K562 (cell line): ENCODE measurements at regions not wholly inside any gene's neighbourhood (a gene's known extent, or its start where the extent isn't known, plus 50 kb on each side); places are given as distances from the start of the nearest gene placed in this dataset.

ENCODE experiments used
- ATAC-seq: fragments of 200-7000 bp; cut with Tn5 transposase; 3 replicates; pipeline ENCODE4 v1.9.1; 2020; ENCODE audit warnings: moderate library complexity
- BruUV-seq: library from RNA; stranded (reverse); fragments of 400-500 nt; replicated peaks from 2 replicates; lab custom pipeline; 2021; lab: Mats Ljungman, UMichigan
- CTCF ChIA-PET: fragments of 300-600 bp; formaldehyde crosslinking; extraction: SDS; loops from one replicate; lab custom pipeline; 2021; ENCODE audit warnings: low intra/inter-chr PET ratio; lab: Yijun Ruan, JAX
- POLR2A ChIA-PET: fragments of 300-600, 350-650 bp; sonication (Branson Sonifier 250); formaldehyde crosslinking; extraction: SDS; loops from one replicate; lab custom pipeline; 2021; ENCODE audit warnings: antibody characterized with exemption, inconsistent platforms; lab: Yijun Ruan, JAX
- DNase-seq, 4 experiments: peaks; one replicate each; pipeline versions ENCODE4 v3.0.0 to v3.0.0-alpha.2; 2011 to 2018; ENCODE audit warnings: low spot score in 3 of 4, mixed read lengths in 3 of 4; ENCODE audit errors: extremely low read depth in 1 of 4
- FAIRE-seq: peaks from 2 replicates; lab custom pipeline; 2011; peaks lifted over from hg19 to GRCh38; lab: Jason Lieb, UNC
- H2AFZ ChIP-seq: 2 replicates; pipeline ENCODE4 v1.6.0; 2011; ENCODE audit warnings: low read depth, low read length, control low read depth, inconsistent platforms
- H3K27ac ChIP-seq: fragments of 200-600 bp; 3 replicates; pipeline ENCODE4 v1.8.0; 2011; ENCODE audit warnings: low read depth, mild to moderate bottlenecking, control low read depth, inconsistent platforms, low read length, moderate library complexity, mixed read lengths; ENCODE audit errors: extremely low read depth
- H3K27me3 ChIP-seq, 2 experiments: fragments of 300-600 bp in 1 of 2; 2 replicates in 1 of 2; 3 replicates in 1 of 2; pipeline versions ENCODE4 v1.6.0 to v1.8.0; 2011; ENCODE audit warnings: inconsistent platforms in 2 of 2, low read length in 2 of 2, mild to moderate bottlenecking in 1 of 2, mixed read lengths in 1 of 2, moderate library complexity in 1 of 2; ENCODE audit not compliant: control insufficient read depth in 2 of 2, insufficient read depth in 2 of 2
- H3K36me3 ChIP-seq: fragments of 300-600 bp; 3 replicates; pipeline ENCODE4 v1.8.0; 2011; ENCODE audit warnings: mild to moderate bottlenecking, low read length, inconsistent platforms; ENCODE audit not compliant: control insufficient read depth, insufficient read depth
- H3K4me1 ChIP-seq, 2 experiments: fragments of 200-600 bp in 1 of 2; replicated peaks in 1 of 2; 2 replicates in 1 of 2; 3 replicates in 1 of 2; pipeline versions ENCODE4 v1.5.1 to v1.8.0; 2011; ENCODE audit warnings: inconsistent platforms in 2 of 2, low read length in 2 of 2, mild to moderate bottlenecking in 1 of 2, mixed read lengths in 1 of 2, moderate library complexity in 1 of 2; ENCODE audit not compliant: control insufficient read depth in 2 of 2, insufficient read depth in 2 of 2
- H3K4me2 ChIP-seq: 2 replicates; pipeline ENCODE4 v1.6.1; 2011; ENCODE audit warnings: low read length, control low read depth, inconsistent platforms, mixed read lengths; ENCODE audit not compliant: insufficient read depth
- H3K4me3 ChIP-seq: fragments of 200-600 bp; sonication (generic), shearing (Covaris generic); 2 replicates; pipeline ENCODE4 v1.5.1; 2016; ENCODE audit warnings: control low read depth, inconsistent platforms
- H3K79me2 ChIP-seq: fragments of 200-600 bp; 3 replicates; pipeline ENCODE4 v1.8.0; 2011; ENCODE audit warnings: low read length, inconsistent platforms; ENCODE audit not compliant: control insufficient read depth, insufficient read depth
- H3K9ac ChIP-seq, 2 experiments: 2 replicates each; pipeline versions ENCODE4 v1.6.0 to v1.6.1; 2011; ENCODE audit warnings: low read depth in 2 of 2, low read length in 2 of 2, control low read depth in 1 of 2, inconsistent platforms in 1 of 2, mild to moderate bottlenecking in 1 of 2, mixed read lengths in 1 of 2; ENCODE audit not compliant: insufficient read depth in 1 of 2
- H3K9me1 ChIP-seq: one replicate; pipeline ENCODE4 v1.6.0; 2011; ENCODE audit warnings: inconsistent platforms, mild to moderate bottlenecking, low read length, moderate library complexity; ENCODE audit not compliant: control insufficient read depth, insufficient read depth
- H3K9me3 ChIP-seq: replicated peaks from 2 replicates; pipeline ENCODE4 v1.5.1; 2011; ENCODE audit warnings: low read depth, low read length, inconsistent platforms; ENCODE audit not compliant: control insufficient read depth, insufficient read depth
- H4K20me1 ChIP-seq: replicated peaks from 2 replicates; pipeline ENCODE4 v1.6.1; 2011; ENCODE audit warnings: low read length, inconsistent platforms, mixed read lengths; ENCODE audit not compliant: control insufficient read depth, insufficient read depth
- GABPA ChIP-seq: fragments of 200-800 bp; sonication (Bioruptor generic); conservative IDR thresholded peaks from 2 replicates; pipeline ENCODE4 v1.6.1; 2016; ENCODE audit warnings: low read depth, missing genetic modification characterization, missing compliant biosample characterization
- RAD21 ChIP-seq, 2 experiments: fragments of 250-450 bp in 1 of 2; fragments of 450-650 bp in 1 of 2; sonication (Bioruptor Pico) in 1 of 2; formaldehyde crosslinking in 1 of 2; IDR thresholded peaks in 1 of 2; conservative IDR thresholded peaks in 1 of 2; 2 replicates each; pipeline versions ENCODE4 v1.4.0 to v1.8.0; 2020 to 2022; ENCODE audit warnings: mild to moderate bottlenecking in 2 of 2, moderate library complexity in 1 of 2
- RFX1 ChIP-seq: fragments of 450-650 bp; IDR thresholded peaks from 2 replicates; pipeline ENCODE4 v1.6.1; 2016; ENCODE audit warnings: mild to moderate bottlenecking, moderate library complexity
- ZNF224 ChIP-seq: sonication (generic); formaldehyde crosslinking; IDR thresholded peaks from 2 replicates; pipeline ENCODE4 v1.8.0; 2022; ENCODE audit warnings: mild to moderate bottlenecking, missing genetic modification reagents
- ZNF347 ChIP-seq: fragments of 450-650 bp; formaldehyde crosslinking; IDR thresholded peaks from 2 replicates; pipeline ENCODE4 v1.4.0; 2020; ENCODE audit warnings: low read depth, mild to moderate bottlenecking, moderate library complexity
- WGBS: fragments of 100-300 bp; shearing (Covaris generic); methylation state at CpG from one replicate; pipeline ENCODE4 v1.1.6; 2016; ENCODE audit warnings: low coverage, mixed read lengths; ENCODE audit not compliant: insufficient coverage; ENCODE audit errors: missing lambda C conversion rate; 5-methylcytosine and 5-hydroxymethylcytosine counted together
- in situ Hi-C: fragments of 300-500 bp; cut with MboI; formaldehyde crosslinking; loops from 4 replicates; pipeline ENCODE4 v1.15.0; 2018; ENCODE audit warnings: inconsistent platforms, mixed read lengths
- intact Hi-C: fragments of 100-400 bp; cut with micrococcal nuclease; formaldehyde crosslinking; loops from 2 replicates; pipeline ENCODE4 v1.14.2; 2022
- TF ChIP-seq, protein P1 (sequence below), 3 experiments: IDR thresholded peaks in 2 of 3; conservative IDR thresholded peaks in 1 of 3; 2 replicates each; pipeline ENCODE4 v1.5.1; 2011 to 2012; ENCODE audit warnings: low read length in 3 of 3, mild to moderate bottlenecking in 3 of 3, control low read depth in 2 of 3, improper control_type of control experiment in 1 of 3, inconsistent platforms in 1 of 3, low read depth in 1 of 3, mixed read lengths in 1 of 3, moderate library complexity in 1 of 3; ENCODE audit not compliant: insufficient read depth in 2 of 3

DNA sequence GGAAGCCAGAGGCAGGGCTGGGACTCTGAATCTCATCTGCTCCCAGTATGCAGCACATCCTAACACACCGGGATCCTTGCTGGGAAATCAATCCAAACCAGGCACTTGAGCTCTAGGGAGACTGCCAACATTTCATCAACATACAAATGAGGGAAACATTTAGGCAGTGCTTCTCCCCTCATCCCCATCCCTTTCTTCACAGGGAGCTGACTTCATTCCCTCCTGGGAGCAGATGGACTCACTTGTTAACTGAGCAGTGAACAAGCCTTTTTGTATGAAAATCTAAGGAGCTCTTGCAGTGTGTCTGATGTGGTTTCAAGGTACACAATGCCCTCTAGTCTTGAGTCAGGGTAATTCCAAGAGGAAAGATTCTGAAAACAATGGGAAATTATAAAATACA is 96.3 kb downstream of the TMEM114 start:
- POLR2A ChIA-PET: no interaction called here

More for the DNA sequence above, 96.3 kb downstream of the TMEM114 start:
- FAIRE-seq: no peak
- TF ChIP-seq, protein P1, sequence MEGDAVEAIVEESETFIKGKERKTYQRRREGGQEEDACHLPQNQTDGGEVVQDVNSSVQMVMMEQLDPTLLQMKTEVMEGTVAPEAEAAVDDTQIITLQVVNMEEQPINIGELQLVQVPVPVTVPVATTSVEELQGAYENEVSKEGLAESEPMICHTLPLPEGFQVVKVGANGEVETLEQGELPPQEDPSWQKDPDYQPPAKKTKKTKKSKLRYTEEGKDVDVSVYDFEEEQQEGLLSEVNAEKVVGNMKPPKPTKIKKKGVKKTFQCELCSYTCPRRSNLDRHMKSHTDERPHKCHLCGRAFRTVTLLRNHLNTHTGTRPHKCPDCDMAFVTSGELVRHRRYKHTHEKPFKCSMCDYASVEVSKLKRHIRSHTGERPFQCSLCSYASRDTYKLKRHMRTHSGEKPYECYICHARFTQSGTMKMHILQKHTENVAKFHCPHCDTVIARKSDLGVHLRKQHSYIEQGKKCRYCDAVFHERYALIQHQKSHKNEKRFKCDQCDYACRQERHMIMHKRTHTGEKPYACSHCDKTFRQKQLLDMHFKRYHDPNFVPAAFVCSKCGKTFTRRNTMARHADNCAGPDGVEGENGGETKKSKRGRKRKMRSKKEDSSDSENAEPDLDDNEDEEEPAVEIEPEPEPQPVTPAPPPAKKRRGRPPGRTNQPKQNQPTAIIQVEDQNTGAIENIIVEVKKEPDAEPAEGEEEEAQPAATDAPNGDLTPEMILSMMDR (IDR thresholded peaks at IDR 0.05 in 2 of 3, conservative IDR thresholded peaks at IDR 0.05 in 1 of 3; ENCODE audit: insufficient read depth in 2 of 3, low read depth in 1 of 3, low read length in 3 of 3): peak in 1 of 3 experiments; percentile 9; a peak in 1 of 6 replicates
- TF ChIP-seq RAD21 (CRISPR knock-in tag; conservative IDR thresholded peaks at IDR 0.05 in 1 of 2, IDR thresholded peaks at IDR 0.05 in 1 of 2) (peak in 1 of 2 experiments; percentile 21; a peak in 2 of 4 replicates), ZNF224 (no peak), ZNF347 (CRISPR knock-in tag) (no peak), GABPA (tag) (no peak), RFX1 (no peak)
- peaks cover 4% of the 10 kb centered on the region in 2 experiments; a peak in 3 of 5 replicates for H3K27me3 ChIP-seq
- WGBS: 0% methylated on average over 1 of the region's 1 CpG
- no peak overlapping the region for H2AFZ ChIP-seq
- H3K4me2 ChIP-seq: no peak overlapping the region
- H3K9me1 ChIP-seq: no peaks in the 10 kb centered on the region
- no peak overlapping the region for H3K9ac ChIP-seq
- no peak overlapping the region for H3K27ac ChIP-seq
- no TSS peak for BruUV-seq
- no peaks in the 10 kb centered on the region; the same call in 1 of the 2 replicates for H4K20me1 ChIP-seq
- intact Hi-C loops: no loop called here
- H3K4me1 ChIP-seq: no peaks in the 10 kb centered on the region
- no peak for ATAC-seq
- no peak for DNase-seq
- H3K36me3 ChIP-seq: no peaks in the 10 kb centered on the region
- no peaks in the 10 kb centered on the region for H3K9me3 ChIP-seq
- CTCF ChIA-PET: no interaction called here
- no peaks in the 10 kb centered on the region for H3K79me2 ChIP-seq
- in situ Hi-C loops: no loop called here
- no peak overlapping the region for H3K4me3 ChIP-seq
